ENCODE measurements at regions not wholly inside any gene's neighbourhood (a gene's known extent, or its start where the extent isn't known, plus 50 kb on each side); places are given as distances from the start of the nearest gene placed in this dataset.
A peak's percentile ranks its signal among the peaks of the same experiment; 100 is the strongest.

DNA sequence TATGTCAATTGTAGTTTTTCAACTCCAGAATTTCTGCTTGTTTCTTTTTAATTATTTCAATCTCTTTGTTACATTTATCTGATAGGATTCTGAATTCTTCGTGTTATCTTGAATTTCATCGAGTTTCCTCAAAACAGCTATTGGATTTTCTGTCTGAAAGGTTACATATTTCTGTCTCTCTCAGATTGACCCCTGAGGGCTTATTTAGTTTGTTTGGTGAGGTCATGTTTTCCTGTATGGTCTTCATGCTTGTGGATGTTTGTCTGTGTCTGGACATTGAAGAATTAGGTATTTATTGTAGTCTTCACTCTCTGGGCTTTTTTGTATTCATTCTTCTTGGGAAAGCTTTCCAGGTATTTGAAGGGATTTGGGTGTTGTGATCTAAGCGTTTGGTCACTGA, 85.6 kb downstream of the SNAPC1 start:
- CTCF ChIA-PET, result interaction anchor here (0.6 kb wide), 1 partner anchor 481 kb away, joined by 4 read pairs; no protein-coding TSS in a partner anchor
- TF ChIP-seq, protein P1, sequence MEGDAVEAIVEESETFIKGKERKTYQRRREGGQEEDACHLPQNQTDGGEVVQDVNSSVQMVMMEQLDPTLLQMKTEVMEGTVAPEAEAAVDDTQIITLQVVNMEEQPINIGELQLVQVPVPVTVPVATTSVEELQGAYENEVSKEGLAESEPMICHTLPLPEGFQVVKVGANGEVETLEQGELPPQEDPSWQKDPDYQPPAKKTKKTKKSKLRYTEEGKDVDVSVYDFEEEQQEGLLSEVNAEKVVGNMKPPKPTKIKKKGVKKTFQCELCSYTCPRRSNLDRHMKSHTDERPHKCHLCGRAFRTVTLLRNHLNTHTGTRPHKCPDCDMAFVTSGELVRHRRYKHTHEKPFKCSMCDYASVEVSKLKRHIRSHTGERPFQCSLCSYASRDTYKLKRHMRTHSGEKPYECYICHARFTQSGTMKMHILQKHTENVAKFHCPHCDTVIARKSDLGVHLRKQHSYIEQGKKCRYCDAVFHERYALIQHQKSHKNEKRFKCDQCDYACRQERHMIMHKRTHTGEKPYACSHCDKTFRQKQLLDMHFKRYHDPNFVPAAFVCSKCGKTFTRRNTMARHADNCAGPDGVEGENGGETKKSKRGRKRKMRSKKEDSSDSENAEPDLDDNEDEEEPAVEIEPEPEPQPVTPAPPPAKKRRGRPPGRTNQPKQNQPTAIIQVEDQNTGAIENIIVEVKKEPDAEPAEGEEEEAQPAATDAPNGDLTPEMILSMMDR (conservative IDR thresholded peaks at IDR 0.05; ENCODE audit: low read depth), result no peak
- no peak overlapping the region for H3K27ac ChIP-seq
- DNase-seq (ENCODE audit: low spot score), result no peak
- POLR2A ChIA-PET (ENCODE audit: low non-redundant PET), result no interaction called here

- POLR2A ChIA-PET (ENCODE audit: low non-redundant PET), result no interaction called here
- no peak for DNase-seq (ENCODE audit: low spot score)
- H3K27ac ChIP-seq, result no peak overlapping the region
- TF ChIP-seq, protein P1 (conservative IDR thresholded peaks at IDR 0.05; ENCODE audit: low read depth), result no peak
- CTCF ChIA-PET, result interaction anchor here (0.6 kb wide), 1 partner anchor 259 kb away, joined by 3 read pairs; no protein-coding TSS in a partner anchor
Measured at GRCh38 chr14:61854898-61855297, 92.7 kb downstream of the SNAPC1 start.

- peak; percentile 65 for DNase-seq (ENCODE audit: low spot score)
- POLR2A ChIA-PET (ENCODE audit: low non-redundant PET), result no interaction called here
- TF ChIP-seq, protein P1 (conservative IDR thresholded peaks at IDR 0.05; ENCODE audit: low read depth), result peak; percentile 81
Measured at GRCh38 chr14:61860294-61860918, 98.2 kb downstream of the SNAPC1 start.

GRCh38 chr14:61861320-61861865, 99.2 kb downstream of the SNAPC1 start:
- CTCF ChIA-PET, result interaction anchor here (1.0 kb wide), 1 partner anchor 265 kb away, joined by 3 read pairs; no protein-coding TSS in a partner anchor
- DNase-seq (ENCODE audit: low spot score), result no peak
- no peak overlapping the region for H3K27ac ChIP-seq
- POLR2A ChIA-PET (ENCODE audit: low non-redundant PET), result no interaction called here
- TF ChIP-seq, protein P1 (conservative IDR thresholded peaks at IDR 0.05; ENCODE audit: low read depth), result no peak

More at GRCh38 chr14:61860294-61860918, 98.2 kb downstream of the SNAPC1 start:
- CTCF ChIA-PET, result interaction anchor here (0.7 to 1.0 kb wide), 4 partner anchors 66 to 651 kb away, joined by 3 read pairs; no protein-coding TSS in a partner anchor
- H3K27ac ChIP-seq, result no peak overlapping the region

- POLR2A ChIA-PET (ENCODE audit: low non-redundant PET), result no interaction called here
- CTCF ChIA-PET, result no interaction called here
Measured at GRCh38 chr14:61864329-61864898, 102.2 kb downstream of the SNAPC1 start.

More at GRCh38 chr14:61864329-61864898, 102.2 kb downstream of the SNAPC1 start:
- H3K27ac ChIP-seq, result no peak overlapping the region
- TF ChIP-seq, protein P1 (conservative IDR thresholded peaks at IDR 0.05; ENCODE audit: low read depth), result no peak
- DNase-seq (ENCODE audit: low spot score), result no peak

Data from RWPE1 (cell line).